ENCODE measurements at regions not wholly inside any gene's neighbourhood (a gene's known extent, or its start where the extent isn't known, plus 50 kb on each side); places are given as distances from the start of the nearest gene placed in this dataset.

GRCh38 chr6:166106076-166106686, 61.5 kb downstream of the TBXT start:
- no peak overlapping the region for H3K4me3 ChIP-seq (ENCODE audit: low read depth, low read length)
- no peaks in the 10 kb centered on the region for H3K36me3 ChIP-seq (ENCODE audit: control insufficient read depth in 2 of 2, insufficient read depth in 1 of 2, low read length in 2 of 2)
- H3K9me3 ChIP-seq (ENCODE audit: control insufficient read depth, insufficient read depth, low read depth, low read length), result no peaks in the 10 kb centered on the region
- H3K4me1 ChIP-seq (ENCODE audit: control insufficient read depth, insufficient read depth, low read length), result no peaks in the 10 kb centered on the region
- ChIA-PET CTCF (interaction anchor here (0.5 to 14.4 kb wide), 65 partner anchors 8 to 1683 kb away, joined by 3 to 267 read pairs (median 4); no protein-coding TSS in a partner anchor), POLR2A (no interaction called here)
- H3K27ac ChIP-seq (ENCODE audit: extremely low read depth, low read depth, low read length), result no peak overlapping the region
- TF ChIP-seq ZNF2 (tag by site-specific recombination; IDR thresholded peaks at IDR 0.05) (0 out of 2 replicates have a peak, but pooled peaks have one; percentile 61), SCRT2 (tag by site-specific recombination; IDR thresholded peaks at IDR 0.05) (peak; percentile 89), ZSCAN4 (tag by site-specific recombination; IDR thresholded peaks at IDR 0.05) (no peak), ZNF266 (tag by site-specific recombination; IDR thresholded peaks at IDR 0.05; ENCODE audit: low read depth) (no peak), ZSCAN18 (tag by site-specific recombination; IDR thresholded peaks at IDR 0.05) (no peak), CTCF (tag by site-specific recombination; IDR thresholded peaks at IDR 0.05) (peak; percentile 89), ZNF660 (tag by site-specific recombination; IDR thresholded peaks at IDR 0.05) (peak; percentile 62), PRDM2 (tag by site-specific recombination; IDR thresholded peaks at IDR 0.05; ENCODE audit: borderline replicate concordance) (no peak), ZNF76 (tag by site-specific recombination; IDR thresholded peaks at IDR 0.05; ENCODE audit: borderline replicate concordance, low read depth) (no peak), ZIC2 (tag by site-specific recombination; IDR thresholded peaks at IDR 0.05) (no peak), ZNF561 (tag by site-specific recombination; IDR thresholded peaks at IDR 0.05; ENCODE audit: borderline replicate concordance) (no peak), KLF17 (tag by site-specific recombination; IDR thresholded peaks at IDR 0.05) (0 out of 2 replicates have a peak, but pooled peaks have one; percentile 23), ZFP41 (tag by site-specific recombination; IDR thresholded peaks at IDR 0.05; ENCODE audit: borderline replicate concordance) (no peak), ZNF175 (tag by site-specific recombination; IDR thresholded peaks at IDR 0.05) (no peak), SP7 (tag by site-specific recombination; IDR thresholded peaks at IDR 0.05) (no peak), ZNF501 (tag by site-specific recombination; IDR thresholded peaks at IDR 0.05) (peak; percentile 42; the same call in 1 of the 2 replicates), ZNF391 (tag by site-specific recombination; IDR thresholded peaks at IDR 0.05; ENCODE audit: borderline replicate concordance, low read depth) (no peak), ZNF664 (tag by site-specific recombination; IDR thresholded peaks at IDR 0.05) (peak; percentile 96), ZNF341 (tag by site-specific recombination; IDR thresholded peaks at IDR 0.05; ENCODE audit: low read depth) (no peak), TRIM28 (IDR thresholded peaks at IDR 0.05; ENCODE audit: borderline replicate concordance, low read length) (0 out of 2 replicates have a peak, but pooled peaks have one; percentile 23), ZNF518A (tag by site-specific recombination; conservative IDR thresholded peaks at IDR 0.05; ENCODE audit: low read depth) (no peak)

Data from HEK293 (cell line).